OCI-LY7 (cell line): ENCODE measurements at regions not wholly inside any gene's neighbourhood (a gene's known extent, or its start where the extent isn't known, plus 50 kb on each side); places are given as distances from the start of the nearest gene placed in this dataset.

ENCODE experiments used
- EZH2phosphoT487 ChIP-seq: fragments of 200-600 bp; sonication (generic); IDR thresholded peaks from 2 replicates; pipeline ENCODE4 v1.6.1; 2018; ENCODE audit warnings: low read depth, borderline replicate concordance, mild to moderate bottlenecking, mixed run types, antibody characterized with exemption, low read length, moderate library complexity, mixed read lengths
- TF ChIP-seq, protein P1 (sequence below): fragments of 200-600 bp; sonication (generic); conservative IDR thresholded peaks from 2 replicates; pipeline ENCODE4 v1.5.1; 2014; ENCODE audit warnings: mild to moderate bottlenecking, antibody characterized with exemption, low read length, moderate library complexity, mixed read lengths

GRCh38 chr12:111204788-111205241, 164.1 kb downstream of the PHETA1 start:
- TF ChIP-seq EZH2phosphoT487, result no peak
- TF ChIP-seq, protein P1, sequence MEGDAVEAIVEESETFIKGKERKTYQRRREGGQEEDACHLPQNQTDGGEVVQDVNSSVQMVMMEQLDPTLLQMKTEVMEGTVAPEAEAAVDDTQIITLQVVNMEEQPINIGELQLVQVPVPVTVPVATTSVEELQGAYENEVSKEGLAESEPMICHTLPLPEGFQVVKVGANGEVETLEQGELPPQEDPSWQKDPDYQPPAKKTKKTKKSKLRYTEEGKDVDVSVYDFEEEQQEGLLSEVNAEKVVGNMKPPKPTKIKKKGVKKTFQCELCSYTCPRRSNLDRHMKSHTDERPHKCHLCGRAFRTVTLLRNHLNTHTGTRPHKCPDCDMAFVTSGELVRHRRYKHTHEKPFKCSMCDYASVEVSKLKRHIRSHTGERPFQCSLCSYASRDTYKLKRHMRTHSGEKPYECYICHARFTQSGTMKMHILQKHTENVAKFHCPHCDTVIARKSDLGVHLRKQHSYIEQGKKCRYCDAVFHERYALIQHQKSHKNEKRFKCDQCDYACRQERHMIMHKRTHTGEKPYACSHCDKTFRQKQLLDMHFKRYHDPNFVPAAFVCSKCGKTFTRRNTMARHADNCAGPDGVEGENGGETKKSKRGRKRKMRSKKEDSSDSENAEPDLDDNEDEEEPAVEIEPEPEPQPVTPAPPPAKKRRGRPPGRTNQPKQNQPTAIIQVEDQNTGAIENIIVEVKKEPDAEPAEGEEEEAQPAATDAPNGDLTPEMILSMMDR, result no peak
